Astrocyte of the cerebellum (primary cell): ENCODE measurements at regions not wholly inside any gene's neighbourhood (a gene's known extent, or its start where the extent isn't known, plus 50 kb on each side); places are given as distances from the start of the nearest gene placed in this dataset.
"Not testable (repeated sequence)": the region's sequence is repeated elsewhere in the genome, so short reads cannot be mapped to it uniquely, and the experiment has no call there.

Experiments used
- DNase-seq: peaks from one replicate; pipeline ENCODE4 v3.0.0-alpha.2; 2011; ENCODE audit warnings: low read depth
- H3K4me3 ChIP-seq: 2 replicates; pipeline ENCODE4 v1.5.1; 2011; ENCODE audit warnings: mild to moderate bottlenecking, low read depth, low read length, moderate library complexity
- CTCF ChIP-seq: IDR thresholded peaks from 2 replicates; pipeline ENCODE4 v1.5.1; 2012; ENCODE audit warnings: low read length, low read depth, moderate library complexity, mild to moderate bottlenecking; ENCODE audit errors: missing control alignments
- in situ Hi-C: cut with HindIII; loops from 2 replicates; pipeline ENCODE4 v1.10.0; 2017; ENCODE audit warnings: low sequenced_read_pairs

DNA sequence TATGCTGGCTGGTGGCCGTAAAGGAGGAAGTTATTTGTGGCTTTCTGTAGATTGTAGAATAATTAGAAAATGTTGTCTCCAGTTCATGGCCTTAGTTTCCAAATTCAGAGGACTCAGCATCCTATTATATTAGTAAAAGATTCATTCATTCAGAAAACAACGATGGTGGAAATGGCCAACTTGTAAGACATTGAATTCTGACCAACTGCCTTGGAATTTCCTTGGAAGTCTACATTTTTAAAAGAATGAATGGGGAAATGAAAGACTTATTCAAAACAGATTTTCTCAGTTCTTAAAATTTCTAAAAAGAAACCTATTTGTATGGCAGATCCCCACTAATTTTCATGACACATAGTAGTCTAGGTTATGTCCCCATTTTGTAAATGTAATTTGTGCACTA is 561.5 kb downstream of the ANKRD50 start:
- no peak for TF ChIP-seq CTCF
- in situ Hi-C loops, result no loop called here
- H3K4me3 ChIP-seq, result no peak overlapping the region
- no peak for DNase-seq

GRCh38 chr4:124152132-124152531 is 560.4 kb downstream of the ANKRD50 start:
- TF ChIP-seq CTCF, result no peak
- no peak overlapping the region for H3K4me3 ChIP-seq
- in situ Hi-C loops, result no loop called here
- DNase-seq, result peak; percentile 84

DNA sequence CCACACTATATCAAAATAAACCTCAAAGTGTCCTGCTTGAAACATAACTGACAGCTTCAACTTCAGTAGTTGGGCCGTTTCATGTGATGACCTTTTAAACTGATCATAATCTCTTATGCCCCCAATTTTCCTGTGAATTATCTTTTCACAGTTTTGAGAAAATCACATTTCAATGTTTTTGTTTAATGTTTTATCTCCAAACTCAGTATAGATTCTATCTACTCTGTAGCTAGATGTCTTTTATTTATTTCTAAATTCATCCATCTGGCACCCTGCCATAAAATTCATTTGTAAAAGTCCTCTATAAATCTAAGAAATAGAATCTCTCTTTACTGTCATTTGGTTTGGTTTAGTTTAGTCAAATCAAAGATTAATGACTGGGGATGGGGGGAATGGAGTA is 557.3 kb downstream of the ANKRD50 start:
- in situ Hi-C loops, result no loop called here
- DNase-seq, result no peak
- H3K4me3 ChIP-seq, result no peak overlapping the region
- TF ChIP-seq CTCF, result no peak

GRCh38 chr4:124157396-124158083 is 555.0 kb downstream of the ANKRD50 start:
- H3K4me3 ChIP-seq, result no peak overlapping the region
- DNase-seq, result no peak
- in situ Hi-C loops, result no loop called here
- no peak for TF ChIP-seq CTCF

- in situ Hi-C loops, result no loop called here
Measured at GRCh38 chr4:124163401-124163800, 549.1 kb downstream of the ANKRD50 start.

GRCh38 chr4:124167602-124168001 is 544.9 kb downstream of the ANKRD50 start:
- TF ChIP-seq CTCF, result no peak
- H3K4me3 ChIP-seq, result no peak overlapping the region
- no peak for DNase-seq
- in situ Hi-C loops, result no loop called here

More at GRCh38 chr4:124163401-124163800, 549.1 kb downstream of the ANKRD50 start:
- TF ChIP-seq CTCF, result no peak
- no peak overlapping the region for H3K4me3 ChIP-seq
- DNase-seq, result no peak

DNA sequence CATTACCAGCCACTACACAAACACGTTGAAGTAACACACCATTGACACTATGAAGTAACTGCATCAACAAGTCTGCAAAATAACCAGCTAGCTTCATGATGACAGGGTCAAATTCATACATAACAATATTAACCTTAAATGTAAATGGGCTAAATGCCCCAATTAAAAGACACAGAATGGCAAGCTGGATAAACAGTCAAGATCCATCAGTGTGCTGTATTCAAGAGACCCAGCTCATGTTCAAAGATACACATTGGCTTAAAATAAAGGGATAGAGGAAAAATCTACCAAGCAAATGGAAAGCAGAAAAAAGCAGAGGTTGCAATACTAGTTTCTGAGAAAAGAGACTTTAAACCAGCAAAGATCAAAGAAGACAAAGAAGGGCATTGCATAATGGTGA is 543.0 kb downstream of the ANKRD50 start:
- H3K4me3 ChIP-seq, in situ Hi-C loops, DNase-seq: not testable (repeated sequence)
